ENCODE measurements at regions not wholly inside any gene's neighbourhood (a gene's known extent, or its start where the extent isn't known, plus 50 kb on each side); places are given as distances from the start of the nearest gene placed in this dataset.
"Not testable (repeated sequence)": the region's sequence is repeated elsewhere in the genome, so short reads cannot be mapped to it uniquely, and the experiment has no call there.

GRCh38 chr14:25394356-25394755 lies 344.4 kb upstream of the STXBP6 start:
- DNase-seq, result no peak
- Histone ChIP-seq H3K27ac (no peak overlapping the region), H3K4me3 (ENCODE audit: low read depth, low read length) (no peak overlapping the region)

GRCh38 chr14:25389948-25390347 lies 340.0 kb upstream of the STXBP6 start:
- Histone ChIP-seq H3K4me3 (ENCODE audit: low read depth, low read length) (no peak overlapping the region), H3K9me3 (ENCODE audit: severe bottlenecking) (no peaks in the 10 kb centered on the region), H3K27ac (no peak overlapping the region), H3K27me3 (ENCODE audit: insufficient read depth, low read depth, severe bottlenecking) (peaks cover 29% of the 10 kb centered on the region), H3K36me3 (no peaks in the 10 kb centered on the region)
- DNase-seq, result no peak
- TF ChIP-seq CTCF (IDR thresholded peaks at IDR 0.05; ENCODE audit: low read depth, low read length), result no peak

More at GRCh38 chr14:25394356-25394755, 344.4 kb upstream of the STXBP6 start:
- Histone ChIP-seq H3K27me3 (ENCODE audit: insufficient read depth, low read depth, severe bottlenecking) (peaks cover 12% of the 10 kb centered on the region), H3K9me3 (ENCODE audit: severe bottlenecking) (no peaks in the 10 kb centered on the region), H3K36me3 (no peaks in the 10 kb centered on the region)
- no peak for TF ChIP-seq CTCF (IDR thresholded peaks at IDR 0.05; ENCODE audit: low read depth, low read length)

- Histone ChIP-seq H3K9me3 (ENCODE audit: severe bottlenecking) (no peaks in the 10 kb centered on the region), H3K27ac (no peak overlapping the region), H3K27me3 (ENCODE audit: insufficient read depth, low read depth, severe bottlenecking) (peaks cover 12% of the 10 kb centered on the region), H3K4me3 (ENCODE audit: low read depth, low read length) (no peak overlapping the region), H3K36me3 (no peaks in the 10 kb centered on the region)
- peak; percentile 38; the same call in 1 of the 2 replicates for TF ChIP-seq CTCF (IDR thresholded peaks at IDR 0.05; ENCODE audit: low read depth, low read length)
- DNase-seq, result no peak
These were observed 331.6 kb upstream of the STXBP6 start for GRCh38 chr14:25381498-25381897.

- Histone ChIP-seq H3K27ac (no peak overlapping the region), H3K27me3 (ENCODE audit: insufficient read depth, low read depth, severe bottlenecking) (peaks cover 12% of the 10 kb centered on the region), H3K4me3 (ENCODE audit: low read depth, low read length) (no peak overlapping the region), H3K36me3 (no peaks in the 10 kb centered on the region), H3K9me3 (ENCODE audit: severe bottlenecking) (no peaks in the 10 kb centered on the region)
- DNase-seq, result no peak
- TF ChIP-seq CTCF (IDR thresholded peaks at IDR 0.05; ENCODE audit: low read depth, low read length), result no peak
These were observed 325.7 kb upstream of the STXBP6 start for GRCh38 chr14:25375639-25376038.

GRCh38 chr14:25371068-25371467 lies 321.1 kb upstream of the STXBP6 start:
- Histone ChIP-seq H3K4me3 (ENCODE audit: low read depth, low read length) (no peak overlapping the region), H3K9me3 (ENCODE audit: severe bottlenecking) (peaks cover 3% of the 10 kb centered on the region), H3K36me3 (no peaks in the 10 kb centered on the region), H3K27ac (no peak overlapping the region), H3K27me3 (ENCODE audit: insufficient read depth, low read depth, severe bottlenecking) (peaks cover 5% of the 10 kb centered on the region)
- no peak for DNase-seq
- no peak for TF ChIP-seq CTCF (IDR thresholded peaks at IDR 0.05; ENCODE audit: low read depth, low read length)

GRCh38 chr14:25370057-25370456 lies 320.1 kb upstream of the STXBP6 start:
- H3K27ac ChIP-seq; DNase-seq; H3K4me3 ChIP-seq (ENCODE audit: low read depth, low read length); H3K36me3 ChIP-seq; H3K9me3 ChIP-seq (ENCODE audit: severe bottlenecking); H3K27me3 ChIP-seq (ENCODE audit: insufficient read depth, low read depth, severe bottlenecking): not testable (repeated sequence)

Data from WERI-Rb-1 (cell line).